Retinal pigment epithelial cell (primary cell): ENCODE measurements at regions not wholly inside any gene's neighbourhood (a gene's known extent, or its start where the extent isn't known, plus 50 kb on each side); places are given as distances from the start of the nearest gene placed in this dataset.

Source experiments
- DNase-seq: peaks from one replicate; pipeline ENCODE4 v3.0.0-alpha.2; 2010; ENCODE audit warnings: low read depth
- H3K4me3 ChIP-seq: 2 replicates; pipeline ENCODE4 v1.5.1; 2011; ENCODE audit warnings: mild to moderate bottlenecking, low read length, control low read depth, moderate library complexity
- TF ChIP-seq, protein P1 (sequence below): conservative IDR thresholded peaks from 2 replicates; pipeline ENCODE4 v1.5.1; 2011; ENCODE audit warnings: low read depth, low read length, control low read depth, inconsistent platforms

- DNase-seq = no peak
- TF ChIP-seq, protein P1, sequence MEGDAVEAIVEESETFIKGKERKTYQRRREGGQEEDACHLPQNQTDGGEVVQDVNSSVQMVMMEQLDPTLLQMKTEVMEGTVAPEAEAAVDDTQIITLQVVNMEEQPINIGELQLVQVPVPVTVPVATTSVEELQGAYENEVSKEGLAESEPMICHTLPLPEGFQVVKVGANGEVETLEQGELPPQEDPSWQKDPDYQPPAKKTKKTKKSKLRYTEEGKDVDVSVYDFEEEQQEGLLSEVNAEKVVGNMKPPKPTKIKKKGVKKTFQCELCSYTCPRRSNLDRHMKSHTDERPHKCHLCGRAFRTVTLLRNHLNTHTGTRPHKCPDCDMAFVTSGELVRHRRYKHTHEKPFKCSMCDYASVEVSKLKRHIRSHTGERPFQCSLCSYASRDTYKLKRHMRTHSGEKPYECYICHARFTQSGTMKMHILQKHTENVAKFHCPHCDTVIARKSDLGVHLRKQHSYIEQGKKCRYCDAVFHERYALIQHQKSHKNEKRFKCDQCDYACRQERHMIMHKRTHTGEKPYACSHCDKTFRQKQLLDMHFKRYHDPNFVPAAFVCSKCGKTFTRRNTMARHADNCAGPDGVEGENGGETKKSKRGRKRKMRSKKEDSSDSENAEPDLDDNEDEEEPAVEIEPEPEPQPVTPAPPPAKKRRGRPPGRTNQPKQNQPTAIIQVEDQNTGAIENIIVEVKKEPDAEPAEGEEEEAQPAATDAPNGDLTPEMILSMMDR = no peak
- H3K4me3 ChIP-seq = no peak overlapping the region
Observed at GRCh38 chr2:44110444-44110843, 58.2 kb upstream of the PPM1B start.

DNA sequence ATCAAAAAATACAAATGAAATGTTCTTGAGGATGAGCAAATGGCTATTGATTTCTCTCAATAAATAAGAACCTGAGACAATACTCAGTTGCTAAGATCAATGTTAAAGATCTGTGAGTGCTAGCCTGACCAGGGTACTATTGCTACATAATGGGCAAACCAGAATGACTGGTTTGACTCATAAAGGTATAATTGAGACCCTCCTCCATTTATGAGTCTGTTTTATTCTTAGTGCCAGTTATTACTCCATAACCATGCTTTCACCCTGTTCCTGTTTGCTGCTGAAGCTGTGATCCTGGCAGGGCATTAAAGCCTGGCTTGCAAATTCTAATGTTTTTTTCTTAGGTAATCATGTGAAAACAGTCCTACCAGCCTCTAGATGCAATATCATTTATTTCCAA is 56.6 kb upstream of the PPM1B start:
- TF ChIP-seq, protein P1 = no peak
- DNase-seq = no peak

GRCh38 chr2:44116319-44116718 is 52.4 kb upstream of the PPM1B start:
- TF ChIP-seq, protein P1 = no peak
- H3K4me3 ChIP-seq = no peak overlapping the region
- no peak for DNase-seq

More for the DNA sequence above, 56.6 kb upstream of the PPM1B start:
- H3K4me3 ChIP-seq = no peak overlapping the region

- DNase-seq = no peak
- no peak overlapping the region for H3K4me3 ChIP-seq
- TF ChIP-seq, protein P1 = no peak
Observed at GRCh38 chr2:44118257-44118656, 50.4 kb upstream of the PPM1B start.
